MM.1S (cell line): ENCODE measurements at regions not wholly inside any gene's neighbourhood (a gene's known extent, or its start where the extent isn't known, plus 50 kb on each side); places are given as distances from the start of the nearest gene placed in this dataset.

Experiments
- DNase-seq: peaks from one replicate; pipeline ENCODE4 v3.0.0-alpha.2; 2015
- H2AFZ ChIP-seq: fragments of 300-600 bp; sonication (generic); 2 replicates; pipeline ENCODE4 v1.6.0; 2016; ENCODE audit warnings: antibody characterized with exemption, low read length
- H3F3A ChIP-seq: fragments of 300-600 bp; sonication (generic); 2 replicates; pipeline ENCODE4 v1.6.1; 2016; ENCODE audit warnings: mild to moderate bottlenecking, antibody characterized with exemption, low read length, moderate library complexity, mixed read lengths; ENCODE audit not compliant: insufficient read depth
- H3K27ac ChIP-seq: fragments of 300-600 bp; sonication (generic); 2 replicates; pipeline ENCODE4 v1.5.1; 2016; ENCODE audit warnings: mild to moderate bottlenecking, low read length
- H3K27me3 ChIP-seq: fragments of 300-600 bp; sonication (generic); replicated peaks from 2 replicates; pipeline ENCODE4 v1.6.0; 2016; ENCODE audit warnings: low read length; ENCODE audit not compliant: insufficient read depth
- H3K36me3 ChIP-seq: fragments of 300-600 bp; sonication (generic); replicated peaks from 2 replicates; pipeline ENCODE4 v1.6.1; 2016; ENCODE audit warnings: mild to moderate bottlenecking, low read length, mixed read lengths; ENCODE audit not compliant: insufficient read depth
- H3K4me1 ChIP-seq: fragments of 300-600 bp; sonication (generic); 2 replicates; pipeline ENCODE4 v1.6.1; 2016; ENCODE audit warnings: low read length, mixed read lengths
- H3K4me2 ChIP-seq: fragments of 300-600 bp; sonication (generic); 2 replicates; pipeline ENCODE4 v1.6.0; 2016; ENCODE audit warnings: low read depth, low read length
- H3K4me3 ChIP-seq: fragments of 300-600 bp; sonication (generic); 2 replicates; pipeline ENCODE4 v1.5.1; 2016; ENCODE audit warnings: low read length, mixed read lengths
- H3K79me2 ChIP-seq: fragments of 300-600 bp; sonication (generic); 2 replicates; pipeline ENCODE4 v1.6.1; 2016; ENCODE audit warnings: mixed run types, low read length, mixed read lengths
- H3K9ac ChIP-seq: fragments of 300-600 bp; sonication (generic); 2 replicates; pipeline ENCODE4 v1.6.1; 2016; ENCODE audit warnings: low read length, mixed read lengths
- H3K9me2 ChIP-seq: fragments of 300-600 bp; sonication (generic); replicated peaks from 2 replicates; pipeline ENCODE4 v1.6.1; 2016; ENCODE audit warnings: mild to moderate bottlenecking, low read length, mixed read lengths; ENCODE audit not compliant: insufficient read depth
- H3K9me3 ChIP-seq: fragments of 300-600 bp; sonication (generic); replicated peaks from 2 replicates; pipeline ENCODE4 v1.6.1; 2016; ENCODE audit warnings: mild to moderate bottlenecking, low read length, mixed read lengths; ENCODE audit not compliant: insufficient read depth
- H4K20me1 ChIP-seq: fragments of 300-600 bp; sonication (generic); 2 replicates; pipeline ENCODE4 v1.6.1; 2016; ENCODE audit warnings: mild to moderate bottlenecking, low read length, moderate library complexity, mixed read lengths; ENCODE audit not compliant: insufficient read depth
- CTCF ChIP-seq: fragments of 300-600 bp; sonication (generic); IDR thresholded peaks from 2 replicates; pipeline ENCODE4 v1.5.1; 2016; ENCODE audit warnings: antibody characterized with exemption, low read length, mixed read lengths
- EZH2 ChIP-seq: fragments of 300-600 bp; sonication (generic); optimal IDR thresholded peaks from 2 replicates; pipeline ENCODE3; 2017; ENCODE audit warnings: low read depth, mild to moderate bottlenecking, antibody characterized with exemption, low read length, mixed read lengths
- EZH2phosphoT487 ChIP-seq: fragments of 300-600 bp; sonication (generic); IDR thresholded peaks from 2 replicates; pipeline ENCODE4 v1.6.1; 2018; ENCODE audit warnings: antibody characterized with exemption, low read length

- Histone ChIP-seq H2AFZ (no peak overlapping the region), H3K4me2 (no peak overlapping the region), H4K20me1 (no peaks in the 10 kb centered on the region), H3K4me3 (no peak overlapping the region), H3K4me1 (peaks cover 4% of the 10 kb centered on the region; the same call in 1 of the 2 replicates), H3K9ac (no peak overlapping the region), H3F3A (no peaks in the 10 kb centered on the region), H3K9me2 (no peaks in the 10 kb centered on the region), H3K36me3 (no peaks in the 10 kb centered on the region), H3K9me3 (no peaks in the 10 kb centered on the region), H3K27ac (no peak overlapping the region), H3K79me2 (no peaks in the 10 kb centered on the region), H3K27me3 (no peaks in the 10 kb centered on the region)
- TF ChIP-seq EZH2 (no peak), EZH2phosphoT487 (no peak), CTCF (no peak)
- no peak for DNase-seq
Observed at GRCh38 chr4:153079857-153080391, 124.3 kb upstream of the TRIM2 start.

GRCh38 chr4:153081006-153081580 lies 123.2 kb upstream of the TRIM2 start:
- Histone ChIP-seq H3K9me3 (no peaks in the 10 kb centered on the region), H3K79me2 (no peaks in the 10 kb centered on the region), H2AFZ (no peak overlapping the region), H3K4me1 (peaks cover 12% of the 10 kb centered on the region), H3F3A (no peaks in the 10 kb centered on the region), H3K27me3 (no peaks in the 10 kb centered on the region), H3K9ac (no peak overlapping the region), H3K4me3 (no peak overlapping the region), H3K36me3 (no peaks in the 10 kb centered on the region), H3K27ac (no peak overlapping the region), H3K4me2 (no peak overlapping the region), H3K9me2 (no peaks in the 10 kb centered on the region), H4K20me1 (no peaks in the 10 kb centered on the region)
- TF ChIP-seq CTCF (no peak), EZH2 (no peak), EZH2phosphoT487 (no peak)
- DNase-seq: no peak

GRCh38 chr4:153081693-153082092 lies 122.5 kb upstream of the TRIM2 start:
- H3K9me3 ChIP-seq: no peaks in the 10 kb centered on the region
- H3K79me2 ChIP-seq: no peaks in the 10 kb centered on the region
- no peak overlapping the region for H3K4me2 ChIP-seq
- H3K4me3 ChIP-seq: no peak overlapping the region
- H3K36me3 ChIP-seq: no peaks in the 10 kb centered on the region
- no peaks in the 10 kb centered on the region for H3F3A ChIP-seq
- H3K27me3 ChIP-seq: no peaks in the 10 kb centered on the region
- H3K4me1 ChIP-seq: peaks cover 12% of the 10 kb centered on the region
- H3K9me2 ChIP-seq: no peaks in the 10 kb centered on the region
- DNase-seq: no peak
- H4K20me1 ChIP-seq: no peaks in the 10 kb centered on the region
- no peak overlapping the region for H2AFZ ChIP-seq
- H3K9ac ChIP-seq: no peak overlapping the region
- H3K27ac ChIP-seq: no peak overlapping the region
- no peak for TF ChIP-seq CTCF
- no peak for TF ChIP-seq EZH2phosphoT487
- no peak for TF ChIP-seq EZH2
